Effector CD4-positive, alpha-beta T cell (primary cell): ENCODE measurements at regions not wholly inside any gene's neighbourhood (a gene's known extent, or its start where the extent isn't known, plus 50 kb on each side); places are given as distances from the start of the nearest gene placed in this dataset.

Experiments
- DNase-seq: peaks from one replicate; pipeline ENCODE4 v3.0.0-alpha.2; 2020

GRCh38 chr7:50164559-50165170 lies 71.6 kb upstream of the ZPBP start:
- peak; percentile 14 for DNase-seq

- no peak for DNase-seq
These were observed 67.2 kb upstream of the ZPBP start for GRCh38 chr7:50160206-50160605.

GRCh38 chr7:50159154-50159553 lies 66.1 kb upstream of the ZPBP start:
- no peak for DNase-seq

GRCh38 chr7:50156706-50157105 lies 63.7 kb upstream of the ZPBP start:
- no peak for DNase-seq

- no peak for DNase-seq
These were observed 63.1 kb upstream of the ZPBP start for GRCh38 chr7:50156163-50156562.

- no peak for DNase-seq
These were observed 62.7 kb upstream of the ZPBP start for GRCh38 chr7:50155755-50156154.

- DNase-seq: no peak
These were observed 60.9 kb upstream of the ZPBP start for GRCh38 chr7:50153995-50154394.

- no peak for DNase-seq
These were observed 60.1 kb upstream of the ZPBP start for GRCh38 chr7:50153148-50153547.

- no peak for DNase-seq
These were observed 59.4 kb upstream of the ZPBP start for GRCh38 chr7:50152486-50152885.

GRCh38 chr7:50151661-50152060 lies 58.6 kb upstream of the ZPBP start:
- DNase-seq: no peak

GRCh38 chr7:50151001-50151400 lies 58.0 kb upstream of the ZPBP start:
- DNase-seq: no peak

GRCh38 chr7:50149369-50149768 lies 56.3 kb upstream of the ZPBP start:
- peak; percentile 29 for DNase-seq

GRCh38 chr7:50147951-50148808 lies 55.1 kb upstream of the ZPBP start:
- peak; percentile 51 for DNase-seq

GRCh38 chr7:50146692-50147091 lies 53.6 kb upstream of the ZPBP start:
- no peak for DNase-seq

- DNase-seq: no peak
These were observed 52.8 kb upstream of the ZPBP start for GRCh38 chr7:50145801-50146338.

GRCh38 chr7:50145226-50145625 lies 52.2 kb upstream of the ZPBP start:
- DNase-seq: no peak
